ENCODE measurements at regions not wholly inside any gene's neighbourhood (a gene's known extent, or its start where the extent isn't known, plus 50 kb on each side); places are given as distances from the start of the nearest gene placed in this dataset.

- Histone ChIP-seq H3K27me3 (ENCODE audit: control insufficient read depth in 1 of 2, insufficient read depth in 2 of 2, low read length in 2 of 2) (peaks cover 2 to 5% of the 10 kb centered on the region in 2 donors), H3K4me3 (ENCODE audit: low read length in 2 of 2) (no peak overlapping the region), H3K4me1 (ENCODE audit: control insufficient read depth, insufficient read depth, low read length) (no peaks in the 10 kb centered on the region), H3K9me3 (ENCODE audit: control insufficient read depth in 2 of 2, low read length in 2 of 2) (peaks cover 0 to 27% of the 10 kb centered on the region in 2 donors), H3K9ac (ENCODE audit: low read length in 2 of 2) (no peak overlapping the region), H3K27ac (ENCODE audit: low read length) (no peak overlapping the region), H3K36me3 (ENCODE audit: control insufficient read depth in 2 of 2, insufficient read depth in 2 of 2, low read length in 2 of 2) (no peaks in the 10 kb centered on the region)
Measured at GRCh38 chr21:43292041-43292865, 123.4 kb downstream of the CRYAA start.

GRCh38 chr21:43291347-43291950 lies 122.6 kb downstream of the CRYAA start:
- Histone ChIP-seq H3K27ac (ENCODE audit: low read length) (no peak overlapping the region), H3K27me3 (ENCODE audit: control insufficient read depth in 1 of 2, insufficient read depth in 2 of 2, low read length in 2 of 2) (peaks cover 2 to 5% of the 10 kb centered on the region in 2 donors), H3K9ac (ENCODE audit: low read length in 2 of 2) (no peak overlapping the region), H3K4me3 (ENCODE audit: low read length in 2 of 2) (no peak overlapping the region), H3K9me3 (ENCODE audit: control insufficient read depth in 2 of 2, low read length in 2 of 2) (peaks cover 0 to 25% of the 10 kb centered on the region in 2 donors), H3K4me1 (ENCODE audit: control insufficient read depth, insufficient read depth, low read length) (no peaks in the 10 kb centered on the region), H3K36me3 (ENCODE audit: control insufficient read depth in 2 of 2, insufficient read depth in 2 of 2, low read length in 2 of 2) (no peaks in the 10 kb centered on the region)

GRCh38 chr21:43290421-43291346 lies 121.9 kb downstream of the CRYAA start:
- H3K4me3 ChIP-seq (ENCODE audit: low read length in 2 of 2): no peak overlapping the region
- no peak overlapping the region for H3K27ac ChIP-seq (ENCODE audit: low read length)
- H3K36me3 ChIP-seq (ENCODE audit: control insufficient read depth in 2 of 2, insufficient read depth in 2 of 2, low read length in 2 of 2): no peaks in the 10 kb centered on the region
- H3K4me1 ChIP-seq (ENCODE audit: control insufficient read depth, insufficient read depth, low read length): no peaks in the 10 kb centered on the region
- peaks cover 2 to 5% of the 10 kb centered on the region in 2 donors for H3K27me3 ChIP-seq (ENCODE audit: control insufficient read depth in 1 of 2, insufficient read depth in 2 of 2, low read length in 2 of 2)
- H3K9me3 ChIP-seq (ENCODE audit: control insufficient read depth in 2 of 2, low read length in 2 of 2): peaks cover 0 to 19% of the 10 kb centered on the region in 2 donors
- H3K9ac ChIP-seq (ENCODE audit: low read length in 2 of 2): no peak overlapping the region

- peaks cover 0 to 12% of the 10 kb centered on the region in 2 donors for H3K9me3 ChIP-seq (ENCODE audit: control insufficient read depth in 2 of 2, low read length in 2 of 2)
- H3K9ac ChIP-seq (ENCODE audit: low read length in 2 of 2): no peak overlapping the region
- peaks cover 0 to 5% of the 10 kb centered on the region in 2 donors for H3K27me3 ChIP-seq (ENCODE audit: control insufficient read depth in 1 of 2, insufficient read depth in 2 of 2, low read length in 2 of 2)
- no peak overlapping the region for H3K4me3 ChIP-seq (ENCODE audit: low read length in 2 of 2)
- no peaks in the 10 kb centered on the region for H3K4me1 ChIP-seq (ENCODE audit: control insufficient read depth, insufficient read depth, low read length)
- no peak overlapping the region for H3K27ac ChIP-seq (ENCODE audit: low read length)
- no peaks in the 10 kb centered on the region for H3K36me3 ChIP-seq (ENCODE audit: control insufficient read depth in 2 of 2, insufficient read depth in 2 of 2, low read length in 2 of 2)
Measured at GRCh38 chr21:43289966-43290365, 121.2 kb downstream of the CRYAA start.

GRCh38 chr21:43289442-43289841 lies 120.6 kb downstream of the CRYAA start:
- H3K9me3 ChIP-seq (ENCODE audit: control insufficient read depth in 2 of 2, low read length in 2 of 2): peaks cover 0 to 11% of the 10 kb centered on the region in 2 donors
- H3K27me3 ChIP-seq (ENCODE audit: control insufficient read depth in 1 of 2, insufficient read depth in 2 of 2, low read length in 2 of 2): peaks cover 0 to 5% of the 10 kb centered on the region in 2 donors
- H3K4me3 ChIP-seq (ENCODE audit: low read length in 2 of 2): no peak overlapping the region
- no peak overlapping the region for H3K27ac ChIP-seq (ENCODE audit: low read length)
- no peaks in the 10 kb centered on the region for H3K4me1 ChIP-seq (ENCODE audit: control insufficient read depth, insufficient read depth, low read length)
- no peak overlapping the region for H3K9ac ChIP-seq (ENCODE audit: low read length in 2 of 2)
- H3K36me3 ChIP-seq (ENCODE audit: control insufficient read depth in 2 of 2, insufficient read depth in 2 of 2, low read length in 2 of 2): no peaks in the 10 kb centered on the region

GRCh38 chr21:43287795-43288755 lies 119.3 kb downstream of the CRYAA start:
- Histone ChIP-seq H3K36me3 (ENCODE audit: control insufficient read depth in 2 of 2, insufficient read depth in 2 of 2, low read length in 2 of 2) (no peaks in the 10 kb centered on the region), H3K4me3 (ENCODE audit: low read length in 2 of 2) (no peak overlapping the region), H3K27me3 (ENCODE audit: control insufficient read depth in 1 of 2, insufficient read depth in 2 of 2, low read length in 2 of 2) (peaks cover 0 to 3% of the 10 kb centered on the region in 2 donors), H3K9me3 (ENCODE audit: control insufficient read depth in 2 of 2, low read length in 2 of 2) (peaks cover 0 to 11% of the 10 kb centered on the region in 2 donors), H3K27ac (ENCODE audit: low read length) (no peak overlapping the region), H3K4me1 (ENCODE audit: control insufficient read depth, insufficient read depth, low read length) (no peaks in the 10 kb centered on the region), H3K9ac (ENCODE audit: low read length in 2 of 2) (no peak overlapping the region)

GRCh38 chr21:43287111-43287760 lies 118.4 kb downstream of the CRYAA start:
- Histone ChIP-seq H3K4me1 (ENCODE audit: control insufficient read depth, insufficient read depth, low read length) (no peaks in the 10 kb centered on the region), H3K36me3 (ENCODE audit: control insufficient read depth in 2 of 2, insufficient read depth in 2 of 2, low read length in 2 of 2) (no peaks in the 10 kb centered on the region), H3K27ac (ENCODE audit: low read length) (no peak overlapping the region), H3K9me3 (ENCODE audit: control insufficient read depth in 2 of 2, low read length in 2 of 2) (peaks cover 0 to 11% of the 10 kb centered on the region in 2 donors), H3K27me3 (ENCODE audit: control insufficient read depth in 1 of 2, insufficient read depth in 2 of 2, low read length in 2 of 2) (peaks cover 0 to 3% of the 10 kb centered on the region in 2 donors), H3K9ac (ENCODE audit: low read length in 2 of 2) (no peak overlapping the region), H3K4me3 (ENCODE audit: low read length in 2 of 2) (no peak overlapping the region)

- Histone ChIP-seq H3K27me3 (ENCODE audit: control insufficient read depth in 1 of 2, insufficient read depth in 2 of 2, low read length in 2 of 2) (no peaks in the 10 kb centered on the region), H3K27ac (ENCODE audit: low read length) (no peak overlapping the region), H3K4me1 (ENCODE audit: control insufficient read depth, insufficient read depth, low read length) (no peaks in the 10 kb centered on the region), H3K9ac (ENCODE audit: low read length in 2 of 2) (no peak overlapping the region), H3K36me3 (ENCODE audit: control insufficient read depth in 2 of 2, insufficient read depth in 2 of 2, low read length in 2 of 2) (no peaks in the 10 kb centered on the region), H3K4me3 (ENCODE audit: low read length in 2 of 2) (no peak overlapping the region), H3K9me3 (ENCODE audit: control insufficient read depth in 2 of 2, low read length in 2 of 2) (peaks cover 0 to 11% of the 10 kb centered on the region in 2 donors)
Measured at GRCh38 chr21:43286196-43286595, 117.4 kb downstream of the CRYAA start.

- H3K9me3 ChIP-seq (ENCODE audit: control insufficient read depth in 2 of 2, low read length in 2 of 2): peaks cover 0 to 8% of the 10 kb centered on the region in 2 donors
- no peaks in the 10 kb centered on the region for H3K4me1 ChIP-seq (ENCODE audit: control insufficient read depth, insufficient read depth, low read length)
- H3K27ac ChIP-seq (ENCODE audit: low read length): no peak overlapping the region
- no peak overlapping the region for H3K4me3 ChIP-seq (ENCODE audit: low read length in 2 of 2)
- H3K27me3 ChIP-seq (ENCODE audit: control insufficient read depth in 1 of 2, insufficient read depth in 2 of 2, low read length in 2 of 2): no peaks in the 10 kb centered on the region
- no peaks in the 10 kb centered on the region for H3K36me3 ChIP-seq (ENCODE audit: control insufficient read depth in 2 of 2, insufficient read depth in 2 of 2, low read length in 2 of 2)
- H3K9ac ChIP-seq (ENCODE audit: low read length in 2 of 2): no peak overlapping the region
Measured at GRCh38 chr21:43284700-43285099, 115.9 kb downstream of the CRYAA start.

All from stomach smooth muscle (tissue), 2 donors.